ENCODE measurements at regions not wholly inside any gene's neighbourhood (a gene's known extent, or its start where the extent isn't known, plus 50 kb on each side); places are given as distances from the start of the nearest gene placed in this dataset.

GRCh38 chr4:129707949-129708348 lies 612.0 kb downstream of the C4orf33 start:
- TF ChIP-seq POLR2AphosphoS5 (IDR thresholded peaks at IDR 0.05) (no peak), POLR2A (IDR thresholded peaks at IDR 0.05) (no peak), CTCF (IDR thresholded peaks at IDR 0.05) (no peak)
